ENCODE measurements at regions not wholly inside any gene's neighbourhood (a gene's known extent, or its start where the extent isn't known, plus 50 kb on each side); places are given as distances from the start of the nearest gene placed in this dataset.

DNA sequence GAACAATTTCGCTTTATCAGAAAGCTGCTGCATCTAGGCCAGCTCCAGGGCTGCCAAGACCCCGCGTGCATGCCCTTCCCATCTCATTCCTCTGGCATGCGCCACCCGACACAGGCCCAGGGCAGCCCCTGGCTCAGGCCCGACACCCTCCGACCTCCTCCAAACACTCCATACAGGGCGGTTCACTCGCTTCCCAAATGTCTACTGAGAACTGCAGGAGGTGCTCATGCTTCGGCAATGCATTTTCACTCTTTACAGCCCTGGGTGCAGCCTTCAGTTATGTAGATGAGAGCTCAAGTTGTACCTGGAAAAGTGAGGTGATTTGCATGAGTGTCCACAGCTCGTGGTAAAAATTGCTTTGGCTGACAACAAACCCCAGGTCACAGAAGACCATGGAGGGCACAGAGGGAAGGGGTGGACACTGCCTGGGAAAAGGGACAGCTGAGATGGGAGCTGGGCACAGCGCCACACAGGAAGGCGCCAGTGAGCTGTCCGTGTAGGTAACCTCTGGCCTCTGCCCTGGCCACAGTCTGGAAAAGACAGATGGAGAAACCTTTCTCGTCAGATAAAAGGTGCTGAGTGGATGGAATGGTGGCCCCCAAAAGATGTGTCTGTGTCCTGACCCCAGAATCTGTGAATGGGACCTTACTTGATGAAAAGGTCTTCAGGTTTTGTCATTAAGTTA is 1351.9 kb downstream of the BRD1 start:
- Histone ChIP-seq H3K4me1 (no peaks in the 10 kb centered on the region), H3K4me3 (no peak overlapping the region), H3K9me3 (no peaks in the 10 kb centered on the region), H3K27ac (no peak overlapping the region), H3K27me3 (peaks cover 0 to 23% of the 10 kb centered on the region in 2 donors), H3K36me3 (no peaks in the 10 kb centered on the region)
- no peak for ATAC-seq
- TF ChIP-seq CTCF (IDR thresholded peaks at IDR 0.05), result no peak
- intact Hi-C loops (cut with DNase I), result no loop called here
- peak in 1 of 4 donors; percentile 49 for DNase-seq

DNA sequence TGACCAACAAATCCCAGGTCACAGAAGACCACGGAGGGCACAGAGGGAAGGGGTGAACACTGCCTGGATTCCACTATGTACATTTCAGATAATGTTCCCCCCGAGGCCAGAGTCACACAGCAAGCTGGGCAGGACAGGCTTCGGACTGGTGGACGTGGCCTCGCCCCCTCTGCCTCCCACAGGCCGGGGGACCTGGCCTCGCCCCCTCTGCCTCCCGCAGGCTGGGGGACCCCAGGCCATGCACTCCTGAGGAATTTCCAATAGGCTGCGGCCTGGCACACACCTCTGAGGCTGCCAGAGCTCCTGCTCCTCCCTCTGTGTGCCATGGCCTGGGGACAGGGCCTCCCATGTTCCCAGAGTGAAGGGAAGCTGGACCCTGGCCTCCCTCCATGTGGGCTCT is 1352.8 kb downstream of the BRD1 start:
- ATAC-seq (no peak), DNase-seq (peak in 1 of 4 donors; percentile 53)
- Histone ChIP-seq H3K36me3 (no peaks in the 10 kb centered on the region), H3K27me3 (peaks cover 0 to 23% of the 10 kb centered on the region in 2 donors), H3K27ac (no peak overlapping the region), H3K4me3 (no peak overlapping the region), H3K4me1 (no peaks in the 10 kb centered on the region), H3K9me3 (no peaks in the 10 kb centered on the region)
- TF ChIP-seq CTCF (IDR thresholded peaks at IDR 0.05), result no peak
- intact Hi-C loops (cut with DNase I), result no loop called here

DNA sequence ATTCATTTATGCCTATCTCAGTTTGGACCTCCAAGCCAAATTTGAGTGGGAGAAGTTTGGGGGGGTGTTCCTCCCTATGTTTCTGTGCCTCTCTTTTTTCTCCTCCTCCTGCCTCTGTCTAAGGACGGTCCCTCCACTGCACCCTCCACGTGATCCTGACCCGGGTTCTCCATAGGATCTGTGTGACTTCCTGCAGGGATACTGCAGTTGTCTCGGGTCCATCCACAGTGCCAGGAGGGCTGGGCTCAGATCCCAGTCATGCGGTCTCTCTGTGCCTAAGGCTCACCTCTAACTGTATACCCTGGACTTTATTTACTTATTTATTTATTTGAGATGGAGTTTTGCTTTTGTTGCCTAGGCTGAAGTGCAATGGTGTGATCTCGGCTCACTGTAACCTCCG is 1354.5 kb downstream of the BRD1 start:
- no peak for TF ChIP-seq CTCF (IDR thresholded peaks at IDR 0.05)
- no peak overlapping the region for H3K4me3 ChIP-seq
- H3K4me1 ChIP-seq, result no peaks in the 10 kb centered on the region
- ATAC-seq (no peak), DNase-seq (peak in 1 of 4 donors; percentile 28)
- intact Hi-C loops (cut with DNase I), result no loop called here
- no peaks in the 10 kb centered on the region for H3K9me3 ChIP-seq
- H3K36me3 ChIP-seq, result no peaks in the 10 kb centered on the region
- no peak overlapping the region for H3K27ac ChIP-seq
- H3K27me3 ChIP-seq, result peaks cover 0 to 23% of the 10 kb centered on the region in 2 donors

DNA sequence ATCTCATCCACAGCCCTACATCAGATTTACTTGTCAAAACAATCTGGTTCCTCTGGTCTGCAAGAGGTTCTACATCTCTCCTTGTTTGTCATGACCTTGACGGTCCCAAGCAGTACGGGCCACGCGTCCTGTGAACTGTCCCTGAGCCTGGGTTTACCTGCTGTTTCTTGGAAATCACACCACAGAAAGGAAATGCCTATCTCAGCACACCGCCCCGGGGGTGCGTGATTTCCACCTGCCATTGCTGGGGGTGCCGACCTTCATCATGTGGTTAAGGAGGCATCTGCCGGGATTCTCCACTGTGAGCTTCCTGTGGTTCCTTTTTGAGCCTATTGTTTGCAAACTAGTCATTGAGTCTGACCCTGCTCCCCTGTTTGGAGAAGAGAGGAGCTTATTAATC is 1363.4 kb downstream of the BRD1 start:
- Histone ChIP-seq H3K27ac (no peak overlapping the region), H3K9me3 (no peaks in the 10 kb centered on the region), H3K4me1 (no peaks in the 10 kb centered on the region), H3K4me3 (no peak overlapping the region), H3K36me3 (no peaks in the 10 kb centered on the region), H3K27me3 (peaks cover 0 to 20% of the 10 kb centered on the region in 2 donors)
- ATAC-seq, result no peak
- peak in 1 of 4 donors; percentile 34 for DNase-seq
- TF ChIP-seq CTCF (IDR thresholded peaks at IDR 0.05), result no peak
- intact Hi-C loops (cut with DNase I), result no loop called here

DNA sequence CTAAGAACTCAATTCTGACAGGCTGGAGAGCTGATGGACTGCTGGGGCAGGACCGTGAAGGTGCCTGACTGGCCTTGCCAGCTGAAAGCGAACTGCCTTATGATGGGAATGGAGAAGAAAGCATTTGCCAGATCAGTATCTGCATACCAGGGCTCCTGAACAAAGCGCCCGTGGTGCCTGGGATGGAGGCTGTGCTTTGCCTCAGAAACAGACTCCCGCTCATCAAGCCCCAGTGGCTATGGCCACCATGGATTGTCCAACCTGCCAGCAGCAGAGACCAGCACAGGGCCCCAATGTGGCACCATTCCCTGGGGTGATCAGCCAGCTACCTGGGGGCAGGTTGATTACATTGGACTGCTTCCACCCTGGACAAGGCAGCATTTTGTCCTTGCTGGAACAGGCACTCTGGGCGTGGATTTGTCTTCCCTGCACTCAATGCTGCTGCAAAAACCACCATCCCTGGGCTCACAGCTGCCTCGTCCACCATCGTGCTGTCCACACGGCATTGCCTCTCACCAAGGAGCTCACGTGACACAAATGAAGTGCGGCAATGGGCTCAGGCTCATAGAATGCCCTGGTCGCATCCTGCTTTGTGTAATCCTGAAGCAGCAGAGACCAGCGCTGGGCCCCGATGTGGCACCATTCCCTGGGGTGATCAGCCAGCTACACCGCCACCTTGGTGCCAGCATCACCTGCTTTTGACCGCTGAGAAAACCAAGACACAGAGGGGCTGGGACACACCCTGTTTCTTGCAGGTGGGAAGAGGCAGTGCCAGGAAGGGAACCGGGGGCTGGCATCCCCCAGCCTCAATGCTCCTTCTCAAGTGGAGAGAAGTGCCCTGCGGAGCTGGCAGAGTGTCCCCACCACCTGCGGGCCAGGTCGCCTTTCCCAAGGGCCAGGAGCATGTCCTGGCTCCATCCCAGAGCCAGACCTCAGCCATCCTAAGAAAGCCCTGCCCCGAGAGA is 1367.5 kb downstream of the BRD1 start:
- no peak for TF ChIP-seq CTCF (IDR thresholded peaks at IDR 0.05)
- intact Hi-C loops (cut with DNase I), result no loop called here
- ATAC-seq (no peak), DNase-seq (peak in 1 of 4 donors; percentile 41)
- Histone ChIP-seq H3K9me3 (no peaks in the 10 kb centered on the region), H3K4me3 (no peak overlapping the region), H3K36me3 (no peaks in the 10 kb centered on the region), H3K27me3 (peaks cover 0 to 20% of the 10 kb centered on the region in 2 donors), H3K27ac (no peak overlapping the region), H3K4me1 (no peaks in the 10 kb centered on the region)

Data from left lung (tissue), 4 donors.